HFF-Myc (cell line): ENCODE measurements at regions not wholly inside any gene's neighbourhood (a gene's known extent, or its start where the extent isn't known, plus 50 kb on each side); places are given as distances from the start of the nearest gene placed in this dataset.

ENCODE experiments used
- DNase-seq: peaks from one replicate; pipeline ENCODE4 v3.0.0-alpha.2; 2011; ENCODE audit warnings: low read depth; ENCODE audit errors: extremely low read depth
- H3K4me3 ChIP-seq: replicated peaks from 2 replicates; pipeline ENCODE4 v1.5.1; 2011; ENCODE audit warnings: low read depth, mild to moderate bottlenecking, control low read depth, low read length
- TF ChIP-seq, protein P1 (sequence below): IDR thresholded peaks from 2 replicates; pipeline ENCODE4 v1.5.1; 2012; ENCODE audit warnings: mild to moderate bottlenecking, low read depth, low read length, control low read depth; ENCODE audit errors: missing control alignments

DNA sequence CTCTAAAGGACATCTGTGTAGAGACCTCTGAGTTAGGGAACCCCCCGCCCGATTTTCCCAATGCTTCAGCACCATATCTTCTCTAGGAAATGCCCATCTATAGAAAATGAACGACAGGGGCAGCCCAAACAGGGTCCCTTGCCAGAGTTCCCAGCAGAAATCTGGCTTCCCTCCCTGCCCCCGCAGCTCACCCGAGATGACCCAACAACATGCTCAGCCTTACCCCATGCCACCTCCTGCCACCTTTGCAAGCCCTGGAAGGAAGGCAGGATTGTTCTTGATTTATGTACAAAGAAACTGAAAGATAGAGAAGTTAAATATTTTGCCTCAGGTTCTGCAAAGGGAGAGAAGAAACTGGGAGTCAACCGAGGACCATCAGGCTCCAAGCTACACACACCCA lies 105.6 kb upstream of the UQCRFS1 start:
- H3K4me3 ChIP-seq: no peak overlapping the region
- no peak for DNase-seq
- TF ChIP-seq, protein P1, sequence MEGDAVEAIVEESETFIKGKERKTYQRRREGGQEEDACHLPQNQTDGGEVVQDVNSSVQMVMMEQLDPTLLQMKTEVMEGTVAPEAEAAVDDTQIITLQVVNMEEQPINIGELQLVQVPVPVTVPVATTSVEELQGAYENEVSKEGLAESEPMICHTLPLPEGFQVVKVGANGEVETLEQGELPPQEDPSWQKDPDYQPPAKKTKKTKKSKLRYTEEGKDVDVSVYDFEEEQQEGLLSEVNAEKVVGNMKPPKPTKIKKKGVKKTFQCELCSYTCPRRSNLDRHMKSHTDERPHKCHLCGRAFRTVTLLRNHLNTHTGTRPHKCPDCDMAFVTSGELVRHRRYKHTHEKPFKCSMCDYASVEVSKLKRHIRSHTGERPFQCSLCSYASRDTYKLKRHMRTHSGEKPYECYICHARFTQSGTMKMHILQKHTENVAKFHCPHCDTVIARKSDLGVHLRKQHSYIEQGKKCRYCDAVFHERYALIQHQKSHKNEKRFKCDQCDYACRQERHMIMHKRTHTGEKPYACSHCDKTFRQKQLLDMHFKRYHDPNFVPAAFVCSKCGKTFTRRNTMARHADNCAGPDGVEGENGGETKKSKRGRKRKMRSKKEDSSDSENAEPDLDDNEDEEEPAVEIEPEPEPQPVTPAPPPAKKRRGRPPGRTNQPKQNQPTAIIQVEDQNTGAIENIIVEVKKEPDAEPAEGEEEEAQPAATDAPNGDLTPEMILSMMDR: no peak

DNA sequence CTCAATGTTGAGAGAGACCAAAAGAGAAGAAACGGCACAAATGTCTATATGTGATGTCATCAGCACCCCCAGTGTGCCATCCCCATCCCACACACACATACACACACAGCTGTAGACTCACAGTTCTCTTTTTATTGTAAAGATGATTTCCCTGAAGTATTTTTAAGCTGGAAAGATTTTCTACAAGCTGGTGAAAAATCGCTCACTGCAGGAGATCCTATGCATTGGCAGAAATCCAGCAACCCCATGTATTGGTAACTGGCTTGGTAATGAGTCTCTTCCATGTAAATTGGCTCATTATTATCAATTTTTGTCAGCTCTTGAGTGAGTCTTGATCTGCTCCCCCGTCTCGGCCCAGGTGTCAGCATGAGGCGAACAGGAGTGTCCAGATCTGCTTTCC lies 107.1 kb upstream of the UQCRFS1 start:
- no peak overlapping the region for H3K4me3 ChIP-seq
- TF ChIP-seq, protein P1: no peak
- DNase-seq: no peak

DNA sequence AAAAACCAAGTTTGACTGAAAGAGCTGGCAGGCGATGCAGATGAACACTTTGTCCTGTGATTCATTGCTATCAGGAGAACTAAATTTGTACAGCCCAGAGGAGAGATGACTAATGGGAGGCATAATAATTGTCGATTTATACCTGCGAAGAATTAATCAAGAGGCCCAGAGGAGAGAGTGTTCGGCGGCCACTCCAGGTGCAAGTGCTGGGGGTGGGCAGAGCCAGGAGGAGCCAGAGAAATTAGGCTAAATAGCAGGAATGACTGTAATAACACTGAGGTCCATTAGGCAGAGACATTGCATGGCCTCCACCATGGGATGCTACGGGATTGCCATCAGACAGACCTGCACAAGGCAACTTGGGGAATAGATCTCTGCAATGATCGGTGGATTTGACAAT lies 107.7 kb upstream of the UQCRFS1 start:
- no peak for DNase-seq

DNA sequence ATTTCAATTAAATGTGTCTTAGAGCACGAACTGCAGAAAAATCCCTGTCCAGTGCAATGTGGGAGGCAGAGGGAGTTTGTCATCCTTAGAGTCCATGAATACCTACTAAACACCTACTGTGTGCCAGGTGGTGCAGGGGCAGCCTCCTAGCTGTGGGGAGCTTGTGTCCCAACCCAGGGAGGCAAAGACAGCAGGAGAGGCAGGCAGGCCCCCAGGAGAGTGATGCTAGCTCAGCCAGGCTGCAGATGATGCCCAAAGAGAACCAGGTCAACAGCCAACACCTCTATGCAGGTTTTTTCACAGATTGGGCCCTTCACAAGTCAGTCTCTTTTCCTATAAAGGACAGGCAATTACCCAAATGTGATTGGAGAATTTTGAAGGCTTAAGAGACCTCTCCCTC lies 108.2 kb upstream of the UQCRFS1 start:
- TF ChIP-seq, protein P1: no peak

More for the DNA sequence above, 107.7 kb upstream of the UQCRFS1 start:
- H3K4me3 ChIP-seq: no peak overlapping the region
- TF ChIP-seq, protein P1: no peak

DNA sequence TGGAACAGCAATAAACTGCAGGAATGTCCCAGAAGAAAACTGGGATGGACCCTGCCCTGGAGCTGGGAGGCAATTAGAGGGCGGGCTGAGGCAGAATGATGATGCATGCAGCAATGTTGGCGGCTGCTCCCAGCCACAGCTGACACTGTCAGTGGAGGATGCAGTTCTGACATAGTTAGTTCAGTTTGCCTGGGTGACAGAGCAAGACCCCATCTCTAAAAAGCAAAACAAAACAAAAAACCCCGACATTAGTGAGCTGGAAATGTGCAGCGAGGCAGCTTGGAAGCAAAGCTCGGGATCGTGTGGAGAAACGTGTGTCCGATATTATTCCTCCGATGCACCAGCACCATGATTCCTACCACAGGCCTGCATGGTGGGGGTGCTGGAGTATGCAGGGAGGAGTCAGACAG lies 110.1 kb upstream of the UQCRFS1 start:
- DNase-seq: no peak
- TF ChIP-seq, protein P1: no peak
- H3K4me3 ChIP-seq: no peak overlapping the region

More for the DNA sequence above, 108.2 kb upstream of the UQCRFS1 start:
- no peak overlapping the region for H3K4me3 ChIP-seq
- no peak for DNase-seq

DNA sequence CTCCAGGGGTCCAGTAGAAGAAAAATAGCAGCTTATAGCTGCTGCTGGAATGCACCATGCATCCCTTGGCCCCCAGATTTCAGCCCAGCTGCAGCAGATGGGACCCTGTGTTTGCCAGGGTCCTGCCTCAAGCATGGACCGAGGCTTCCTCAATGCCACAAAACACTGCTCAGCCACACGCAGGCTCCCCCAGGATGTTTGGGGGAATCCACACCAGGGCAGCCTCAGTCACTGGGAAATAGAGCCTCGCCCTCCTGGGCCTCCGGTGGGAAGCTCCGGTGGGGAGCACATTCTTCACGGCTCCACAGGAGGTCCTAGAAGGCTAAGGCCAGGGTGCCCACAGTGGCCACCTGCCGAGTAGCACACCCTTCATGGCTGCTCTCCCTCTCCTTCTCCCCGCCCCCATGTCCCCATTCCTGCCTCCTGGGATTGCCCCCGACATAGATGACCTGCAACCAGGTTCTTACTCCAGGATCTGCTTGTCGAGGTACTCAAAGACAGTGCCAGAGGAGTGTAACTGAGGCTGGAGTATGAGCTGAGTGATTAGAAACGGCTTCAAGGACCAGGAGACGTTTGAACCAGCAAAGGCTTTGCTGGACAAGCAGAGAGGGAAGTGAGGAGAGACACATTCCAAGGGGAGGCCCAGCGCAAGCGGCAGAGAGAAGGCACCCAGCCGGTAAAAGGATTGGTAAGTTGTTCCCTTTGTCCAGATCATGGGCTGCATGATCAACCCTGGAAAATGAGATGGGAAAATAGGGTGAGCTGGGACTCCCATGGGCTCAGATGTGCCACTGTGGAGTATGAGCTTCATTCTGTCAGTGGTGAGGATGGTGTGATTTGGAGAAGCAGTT lies 110.7 kb upstream of the UQCRFS1 start:
- TF ChIP-seq, protein P1: no peak
- H3K4me3 ChIP-seq: no peak overlapping the region
- no peak for DNase-seq
